H9 (cell line): ENCODE measurements at regions not wholly inside any gene's neighbourhood (a gene's known extent, or its start where the extent isn't known, plus 50 kb on each side); places are given as distances from the start of the nearest gene placed in this dataset.

Experiments used
- DNase-seq: peaks from one replicate; pipeline ENCODE4 v3.0.0-alpha.2; 2017
- H2AFZ ChIP-seq: one replicate; pipeline ENCODE4 v1.6.1; 2013; ENCODE audit warnings: mild to moderate bottlenecking, low read length, control low read depth, moderate library complexity
- H2AK5ac ChIP-seq: 2 replicates; pipeline ENCODE4 v1.6.1; 2013; ENCODE audit warnings: low read length, control low read depth, mixed read lengths; ENCODE audit not compliant: insufficient read length
- H2BK120ac ChIP-seq: one replicate; pipeline ENCODE4 v1.6.1; 2013; ENCODE audit warnings: low read depth, mild to moderate bottlenecking, low read length, control low read depth, inconsistent platforms; ENCODE audit not compliant: poor library complexity, severe bottlenecking
- H2BK12ac ChIP-seq: 2 replicates; pipeline ENCODE4 v1.6.1; 2013; ENCODE audit warnings: low read length, control low read depth, mixed read lengths, low read depth; ENCODE audit not compliant: insufficient read length
- H2BK15ac ChIP-seq: 2 replicates; pipeline ENCODE4 v1.6.1; 2013; ENCODE audit warnings: low read depth, low read length, control low read depth
- H2BK20ac ChIP-seq: one replicate; pipeline ENCODE4 v1.6.1; 2013; ENCODE audit warnings: low read depth, mild to moderate bottlenecking, low read length, control low read depth, inconsistent platforms; ENCODE audit not compliant: poor library complexity, severe bottlenecking
- H2BK5ac ChIP-seq: 2 replicates; pipeline ENCODE4 v1.6.1; 2013; ENCODE audit warnings: low read length, control low read depth, mixed read lengths; ENCODE audit not compliant: insufficient read length
- H3K14ac ChIP-seq: 2 replicates; pipeline ENCODE4 v1.6.1; 2013; ENCODE audit warnings: low read length, control low read depth; ENCODE audit not compliant: insufficient read depth
- H3K18ac ChIP-seq: 2 replicates; pipeline ENCODE4 v1.6.1; 2013; ENCODE audit warnings: low read depth, mild to moderate bottlenecking, mixed read lengths, low read length, control low read depth; ENCODE audit not compliant: insufficient read length
- H3K23ac ChIP-seq: 2 replicates; pipeline ENCODE4 v1.6.1; 2013; ENCODE audit warnings: low read length, control low read depth, mixed read lengths, low read depth; ENCODE audit not compliant: insufficient read length
- H3K23me2 ChIP-seq: 2 replicates; pipeline ENCODE4 v1.6.1; 2013; ENCODE audit warnings: low read depth, mild to moderate bottlenecking, mixed read lengths, low read length, control low read depth; ENCODE audit not compliant: insufficient read length, poor library complexity, severe bottlenecking
- H3K27ac ChIP-seq: 2 replicates; pipeline ENCODE4 v1.5.1; 2013; ENCODE audit warnings: low read length, control low read depth, mixed read lengths, low read depth; ENCODE audit not compliant: insufficient read length
- H3K27me3 ChIP-seq: 2 replicates; pipeline ENCODE4 v1.6.1; 2013; ENCODE audit warnings: low read length, control low read depth, inconsistent platforms; ENCODE audit not compliant: insufficient read depth
- H3K4ac ChIP-seq: 2 replicates; pipeline ENCODE4 v1.6.1; 2013; ENCODE audit warnings: low read depth, mild to moderate bottlenecking, control low read depth, inconsistent platforms, low read length, moderate library complexity
- H3K4me1 ChIP-seq: 2 replicates; pipeline ENCODE4 v1.6.1; 2013; ENCODE audit warnings: low read length, control low read depth, inconsistent platforms; ENCODE audit not compliant: insufficient read depth
- H3K4me2 ChIP-seq: 2 replicates; pipeline ENCODE4 v1.6.1; 2013; ENCODE audit warnings: low read length, control low read depth, mixed read lengths; ENCODE audit not compliant: insufficient read length, insufficient read depth
- H3K56ac ChIP-seq: 2 replicates; pipeline ENCODE4 v1.6.1; 2013; ENCODE audit warnings: low read depth, mild to moderate bottlenecking, mixed read lengths, low read length, control low read depth; ENCODE audit not compliant: insufficient read length
- H3K79me1 ChIP-seq: 2 replicates; pipeline ENCODE4 v1.6.1; 2013; ENCODE audit warnings: low read depth, mild to moderate bottlenecking, moderate library complexity, low read length, control low read depth, inconsistent platforms; ENCODE audit not compliant: insufficient read depth, poor library complexity, severe bottlenecking
- H3K79me2 ChIP-seq: 2 replicates; pipeline ENCODE4 v1.6.1; 2013; ENCODE audit warnings: low read length, control low read depth, inconsistent platforms; ENCODE audit not compliant: insufficient read depth
- H3K9ac ChIP-seq: 2 replicates; pipeline ENCODE4 v1.6.1; 2013; ENCODE audit warnings: low read length, control low read depth, mixed read lengths; ENCODE audit not compliant: insufficient read length; ENCODE audit errors: extremely low read depth
- H3K9me3 ChIP-seq: one replicate; pipeline ENCODE4 v1.6.1; 2013; ENCODE audit warnings: low read depth, low read length, inconsistent platforms; ENCODE audit not compliant: control insufficient read depth
- H3T11ph ChIP-seq: one replicate; pipeline ENCODE4 v1.6.1; 2013; ENCODE audit warnings: mild to moderate bottlenecking, low read length, control low read depth, inconsistent platforms
- H4K20me1 ChIP-seq: one replicate; pipeline ENCODE4 v1.6.1; 2013; ENCODE audit not compliant: control insufficient read depth, insufficient read length, insufficient read depth
- H4K5ac ChIP-seq: 2 replicates; pipeline ENCODE4 v1.6.1; 2013; ENCODE audit warnings: low read depth, mild to moderate bottlenecking, mixed read lengths, low read length, control low read depth; ENCODE audit not compliant: insufficient read length
- H4K8ac ChIP-seq: replicated peaks from 2 replicates; pipeline ENCODE4 v1.6.1; 2013; ENCODE audit warnings: low read length, control low read depth, mixed read lengths, low read depth; ENCODE audit not compliant: insufficient read length
- H4K91ac ChIP-seq: 2 replicates; pipeline ENCODE4 v1.6.1; 2013; ENCODE audit warnings: low read depth, mild to moderate bottlenecking, moderate library complexity, mixed read lengths, low read length, control low read depth; ENCODE audit not compliant: insufficient read length
- H3K27ac Mint-ChIP-seq, 3 experiments: 2 replicates in 2 of 3; 3 replicates in 1 of 3; pipeline ENCODE4 v1.8.0; 2020 to 2021; ENCODE audit warnings: mixed read lengths in 3 of 3, mild to moderate bottlenecking in 1 of 3, moderate library complexity in 1 of 3
- H3K27me3 Mint-ChIP-seq: 2 replicates; pipeline ENCODE4 v1.8.0; 2021; ENCODE audit warnings: low read depth, mild to moderate bottlenecking, moderate library complexity, mixed read lengths
- H3K36me3 Mint-ChIP-seq, 3 experiments: 2 replicates in 2 of 3; 3 replicates in 1 of 3; pipeline ENCODE4 v1.8.0; 2020 to 2021; ENCODE audit warnings: low read depth in 3 of 3, mixed read lengths in 3 of 3; ENCODE audit not compliant: insufficient read depth in 1 of 3
- H3K4me1 Mint-ChIP-seq, 2 experiments: 2 replicates each; pipeline ENCODE4 v1.8.0; 2020; ENCODE audit warnings: mixed read lengths in 2 of 2
- H3K4me3 Mint-ChIP-seq, 2 experiments: 2 replicates in 1 of 2; 3 replicates in 1 of 2; pipeline ENCODE4 v1.8.0; 2020 to 2021; ENCODE audit warnings: mild to moderate bottlenecking in 2 of 2, mixed read lengths in 2 of 2, moderate library complexity in 1 of 2
- H3K9me3 Mint-ChIP-seq, 2 experiments: 2 replicates in 1 of 2; 3 replicates in 1 of 2; pipeline ENCODE4 v1.8.0; 2020; ENCODE audit warnings: mild to moderate bottlenecking in 2 of 2, mixed read lengths in 2 of 2, moderate library complexity in 1 of 2
- WGBS: extraction: QIAGEN DNeasy Blood & Tissue Kit; methylation state at CpG from one replicate; pipeline ENCODE4 v1.1.7; 2013; ENCODE audit warnings: missing lambda C conversion rate, low lambda C conversion rate, mixed read lengths; ENCODE audit not compliant: insufficient read length; ENCODE audit errors: extremely low coverage; 5-methylcytosine and 5-hydroxymethylcytosine counted together
- TF ChIP-seq, protein P1 (sequence below): fragments of 200-600 bp; sonication (generic); conservative IDR thresholded peaks from 3 replicates; pipeline ENCODE4 v1.8.0; 2021; ENCODE audit warnings: antibody characterized with exemption, mild to moderate bottlenecking

DNA sequence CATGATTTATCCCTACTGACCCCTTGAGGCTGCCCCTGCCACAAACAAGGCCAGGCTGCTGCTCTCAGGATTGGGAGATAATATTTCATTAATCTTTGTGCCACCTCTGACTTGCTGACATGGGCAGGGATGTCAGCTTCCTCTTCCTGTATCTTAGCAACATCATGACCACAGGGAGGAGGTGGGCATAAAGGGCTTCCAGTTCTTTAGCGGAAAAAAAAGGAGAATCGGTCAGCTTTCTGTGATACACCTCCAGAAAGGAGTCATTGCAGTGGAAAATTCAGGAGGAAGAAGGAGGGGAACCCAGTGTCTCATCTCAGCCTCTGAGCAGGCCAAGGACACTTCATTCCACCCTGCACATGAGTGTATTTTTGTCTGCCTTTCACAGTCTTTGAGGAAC, 206.8 kb upstream of the SDK2 start:
- Histone ChIP-seq H3K79me2 (no peaks in the 10 kb centered on the region), H3K9me3 (no peaks in the 10 kb centered on the region), H3K4me1 (no peaks in the 10 kb centered on the region), H2AK5ac (no peak overlapping the region), H2BK5ac (no peak overlapping the region), H3K56ac (no peak overlapping the region), H2BK20ac (no peak overlapping the region), H3K79me1 (no peaks in the 10 kb centered on the region), H4K91ac (no peak overlapping the region), H4K20me1 (no peaks in the 10 kb centered on the region), H2BK120ac (no peak overlapping the region), H3K18ac (no peak overlapping the region), H3K23me2 (no peaks in the 10 kb centered on the region), H3K9ac (no peak overlapping the region), H4K5ac (no peak overlapping the region), H3K27ac (no peak overlapping the region), H4K8ac (no peak overlapping the region), H2BK15ac (no peak overlapping the region), H3K23ac (no peak overlapping the region), H3T11ph (no peak overlapping the region), H2BK12ac (no peak overlapping the region), H2AFZ (no peak overlapping the region), H3K14ac (no peak overlapping the region), H3K4ac (no peak overlapping the region), H3K27me3 (no peaks in the 10 kb centered on the region), H3K4me2 (no peak overlapping the region)
- TF ChIP-seq, protein P1, sequence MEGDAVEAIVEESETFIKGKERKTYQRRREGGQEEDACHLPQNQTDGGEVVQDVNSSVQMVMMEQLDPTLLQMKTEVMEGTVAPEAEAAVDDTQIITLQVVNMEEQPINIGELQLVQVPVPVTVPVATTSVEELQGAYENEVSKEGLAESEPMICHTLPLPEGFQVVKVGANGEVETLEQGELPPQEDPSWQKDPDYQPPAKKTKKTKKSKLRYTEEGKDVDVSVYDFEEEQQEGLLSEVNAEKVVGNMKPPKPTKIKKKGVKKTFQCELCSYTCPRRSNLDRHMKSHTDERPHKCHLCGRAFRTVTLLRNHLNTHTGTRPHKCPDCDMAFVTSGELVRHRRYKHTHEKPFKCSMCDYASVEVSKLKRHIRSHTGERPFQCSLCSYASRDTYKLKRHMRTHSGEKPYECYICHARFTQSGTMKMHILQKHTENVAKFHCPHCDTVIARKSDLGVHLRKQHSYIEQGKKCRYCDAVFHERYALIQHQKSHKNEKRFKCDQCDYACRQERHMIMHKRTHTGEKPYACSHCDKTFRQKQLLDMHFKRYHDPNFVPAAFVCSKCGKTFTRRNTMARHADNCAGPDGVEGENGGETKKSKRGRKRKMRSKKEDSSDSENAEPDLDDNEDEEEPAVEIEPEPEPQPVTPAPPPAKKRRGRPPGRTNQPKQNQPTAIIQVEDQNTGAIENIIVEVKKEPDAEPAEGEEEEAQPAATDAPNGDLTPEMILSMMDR, result no peak
- no CpG with 5 or more reads among the region's 2 CpGs for WGBS
- Mint-ChIP-seq H3K36me3 (no peaks in the 10 kb centered on the region; a peak in 2 of 7 replicates), H3K4me3 (no peak overlapping the region), H3K9me3 (peaks cover 13 to 16% of the 10 kb centered on the region in 2 experiments; a peak in 4 of 5 replicates), H3K4me1 (no peaks in the 10 kb centered on the region), H3K27ac (no peak overlapping the region), H3K27me3 (peaks cover 11% of the 10 kb centered on the region)
- DNase-seq, result no peak
